Cardiac fibroblast (primary cell): ENCODE measurements at regions not wholly inside any gene's neighbourhood (a gene's known extent, or its start where the extent isn't known, plus 50 kb on each side); places are given as distances from the start of the nearest gene placed in this dataset.

ENCODE experiments used
- DNase-seq, 2 donors: peaks; one replicate each; pipeline versions ENCODE4 v3.0.0 to v3.0.0-alpha.2; 2010; ENCODE audit warnings: low read depth in 2 of 2
- H3K4me3 ChIP-seq, 2 donors: replicated peaks in 1 of 2; 1 replicate in 1 of 2; 2 replicates in 1 of 2; pipeline ENCODE4 v1.5.1; 2011; ENCODE audit warnings: low read depth in 2 of 2, low read length in 2 of 2, mild to moderate bottlenecking in 2 of 2, moderate library complexity in 1 of 2
- TF ChIP-seq, protein P1 (sequence below): IDR thresholded peaks from one replicate; pipeline ENCODE4 v1.5.1; 2011; ENCODE audit warnings: low read depth, mild to moderate bottlenecking, low read length, inconsistent platforms

- no peak overlapping the region for H3K4me3 ChIP-seq
- no peak for DNase-seq
- TF ChIP-seq, protein P1, sequence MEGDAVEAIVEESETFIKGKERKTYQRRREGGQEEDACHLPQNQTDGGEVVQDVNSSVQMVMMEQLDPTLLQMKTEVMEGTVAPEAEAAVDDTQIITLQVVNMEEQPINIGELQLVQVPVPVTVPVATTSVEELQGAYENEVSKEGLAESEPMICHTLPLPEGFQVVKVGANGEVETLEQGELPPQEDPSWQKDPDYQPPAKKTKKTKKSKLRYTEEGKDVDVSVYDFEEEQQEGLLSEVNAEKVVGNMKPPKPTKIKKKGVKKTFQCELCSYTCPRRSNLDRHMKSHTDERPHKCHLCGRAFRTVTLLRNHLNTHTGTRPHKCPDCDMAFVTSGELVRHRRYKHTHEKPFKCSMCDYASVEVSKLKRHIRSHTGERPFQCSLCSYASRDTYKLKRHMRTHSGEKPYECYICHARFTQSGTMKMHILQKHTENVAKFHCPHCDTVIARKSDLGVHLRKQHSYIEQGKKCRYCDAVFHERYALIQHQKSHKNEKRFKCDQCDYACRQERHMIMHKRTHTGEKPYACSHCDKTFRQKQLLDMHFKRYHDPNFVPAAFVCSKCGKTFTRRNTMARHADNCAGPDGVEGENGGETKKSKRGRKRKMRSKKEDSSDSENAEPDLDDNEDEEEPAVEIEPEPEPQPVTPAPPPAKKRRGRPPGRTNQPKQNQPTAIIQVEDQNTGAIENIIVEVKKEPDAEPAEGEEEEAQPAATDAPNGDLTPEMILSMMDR: no peak
Observed at GRCh38 chr14:87497301-87497700, 495.7 kb downstream of the GALC start.

GRCh38 chr14:87494010-87494409 is 499.0 kb downstream of the GALC start:
- TF ChIP-seq, protein P1: no peak
- DNase-seq: no peak
- no peak overlapping the region for H3K4me3 ChIP-seq

GRCh38 chr14:87492561-87492960 is 500.4 kb downstream of the GALC start:
- no peak for DNase-seq
- no peak overlapping the region for H3K4me3 ChIP-seq
- TF ChIP-seq, protein P1: no peak

- no peak overlapping the region for H3K4me3 ChIP-seq
- TF ChIP-seq, protein P1: no peak
- DNase-seq: no peak
Observed at GRCh38 chr14:87491816-87492215, 501.2 kb downstream of the GALC start.

DNA sequence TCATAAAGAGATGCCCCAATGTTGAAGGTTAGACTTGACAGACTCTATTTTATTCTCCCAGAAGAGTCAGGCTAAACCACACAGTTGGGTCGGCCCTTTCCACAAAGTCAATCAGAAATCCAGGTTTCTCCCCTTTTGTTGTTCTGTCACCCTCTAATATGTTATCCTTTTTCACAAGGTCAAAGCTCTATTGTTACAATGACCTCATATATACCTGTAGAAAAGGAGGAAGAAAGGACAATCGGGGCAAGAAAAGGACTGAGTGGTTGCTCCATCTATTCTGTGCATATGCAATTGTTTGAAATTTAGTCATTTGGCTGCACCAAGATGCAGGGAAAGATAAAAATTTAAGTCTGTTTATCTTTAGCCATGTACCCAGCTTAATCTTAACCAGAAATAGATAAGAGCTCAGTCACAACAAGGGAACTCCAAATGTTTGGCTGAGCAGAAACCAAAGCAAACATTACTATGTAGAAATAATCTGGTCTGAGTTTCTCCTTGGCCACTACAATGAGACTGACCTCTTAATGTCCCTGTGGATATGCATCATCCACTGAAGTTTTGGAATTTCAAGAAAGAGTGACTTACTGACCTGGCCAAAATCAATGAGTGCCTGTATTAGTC is 503.7 kb downstream of the GALC start:
- DNase-seq: no peak
- no peak overlapping the region for H3K4me3 ChIP-seq
- TF ChIP-seq, protein P1: no peak

GRCh38 chr14:87483271-87484260 is 509.4 kb downstream of the GALC start:
- TF ChIP-seq, protein P1: no peak
- H3K4me3 ChIP-seq: no peak overlapping the region
- DNase-seq: no peak
